GM12878 (cell line): ENCODE measurements at regions not wholly inside any gene's neighbourhood (a gene's known extent, or its start where the extent isn't known, plus 50 kb on each side); places are given as distances from the start of the nearest gene placed in this dataset.

Source experiments
- ATAC-seq: fragments of 200-7000 bp; cut with Tn5 transposase; 3 replicates; pipeline ENCODE4 v1.9.1; 2020; ENCODE audit warnings: mild to moderate bottlenecking, moderate library complexity
- BruUV-seq: library from RNA; stranded (reverse); fragments of 400-500 nt; replicated peaks from 2 replicates; lab custom pipeline; 2021; lab: Mats Ljungman, UMichigan
- CTCF ChIA-PET: fragments of 300-600 bp; sonication (Branson Sonifier 250); formaldehyde crosslinking; extraction: SDS; loops from one replicate; lab custom pipeline; 2021; ENCODE audit warnings: inconsistent platforms; lab: Yijun Ruan, JAX
- POLR2A ChIA-PET: fragments of 350-600 bp; formaldehyde crosslinking; extraction: SDS; loops from one replicate; lab custom pipeline; 2021; ENCODE audit warnings: inconsistent platforms; lab: Charles Lee
- RAD21 ChIA-PET: fragments of 300-600 bp; sonication (Branson Sonifier 250); formaldehyde crosslinking; loops from one replicate; lab custom pipeline; 2023; ENCODE audit warnings: antibody characterized with exemption; ENCODE audit not compliant: unreplicated experiment; lab: Charles Lee
- SMC1A ChIA-PET: fragments of 300-600 bp; sonication (Branson Sonifier 250); formaldehyde crosslinking; loops from one replicate; lab custom pipeline; 2023; ENCODE audit not compliant: unreplicated experiment, uncharacterized antibody; lab: Charles Lee
- DNase-seq: peaks from one replicate; pipeline ENCODE4 v3.0.0-alpha.2; 2011; ENCODE audit warnings: low read depth, low spot score
- FAIRE-seq: peaks from 3 replicates; lab custom pipeline; 2011; peaks lifted over from hg19 to GRCh38; lab: Jason Lieb, UNC
- H2AFZ ChIP-seq: 2 replicates; pipeline ENCODE4 v1.6.0; 2011; ENCODE audit warnings: low read depth, low read length, control low read depth; ENCODE audit not compliant: control insufficient read depth
- H3K27ac ChIP-seq: 2 replicates; pipeline ENCODE4 v1.5.1; 2011; ENCODE audit warnings: control low read depth; ENCODE audit not compliant: control insufficient read depth, insufficient read depth
- H3K27me3 ChIP-seq, 2 experiments: replicated peaks in 1 of 2; 2 replicates each; pipeline versions ENCODE4 v1.6.0 to v1.6.1; 2011; ENCODE audit warnings: low read length in 1 of 2; ENCODE audit not compliant: control insufficient read depth in 2 of 2, insufficient read depth in 2 of 2
- H3K36me3 ChIP-seq, 2 experiments: 2 replicates each; pipeline ENCODE4 v1.5.1; 2011; ENCODE audit warnings: low read length in 1 of 2; ENCODE audit not compliant: control insufficient read depth in 2 of 2, insufficient read depth in 2 of 2
- H3K4me1 ChIP-seq: 2 replicates; pipeline ENCODE4 v1.6.1; 2011; ENCODE audit warnings: mild to moderate bottlenecking, low read length, moderate library complexity, mixed read lengths; ENCODE audit not compliant: control insufficient read depth, insufficient read depth
- H3K4me2 ChIP-seq: 2 replicates; pipeline ENCODE4 v1.6.0; 2011; ENCODE audit warnings: control low read depth; ENCODE audit not compliant: control insufficient read depth, insufficient read depth
- H3K4me3 ChIP-seq: fragments of 200-600 bp; sonication (generic); 2 replicates; pipeline ENCODE4 v1.5.1; 2016
- H3K79me2 ChIP-seq: 2 replicates; pipeline ENCODE4 v1.6.0; 2011; ENCODE audit warnings: low read length; ENCODE audit not compliant: control insufficient read depth, insufficient read depth
- H3K9ac ChIP-seq: 2 replicates; pipeline ENCODE4 v1.8.0; 2011; ENCODE audit warnings: low read length, control low read depth, mixed read lengths; ENCODE audit not compliant: control insufficient read depth, insufficient read depth
- H3K9me3 ChIP-seq: replicated peaks from 3 replicates; pipeline ENCODE4 v1.5.1; 2011; ENCODE audit warnings: mild to moderate bottlenecking, low read length; ENCODE audit not compliant: control insufficient read depth, insufficient read depth
- H4K20me1 ChIP-seq: 2 replicates; pipeline ENCODE4 v1.6.0; 2011; ENCODE audit not compliant: control insufficient read depth, insufficient read depth
- CEBPZ ChIP-seq: fragments of 150-350 bp; IDR thresholded peaks from 2 replicates; pipeline ENCODE4 v1.6.1; 2016; ENCODE audit warnings: low read depth, low read length
- CREB1 ChIP-seq: IDR thresholded peaks from 2 replicates; pipeline ENCODE4 v1.6.1; 2012; ENCODE audit warnings: low read depth, mild to moderate bottlenecking, inconsistent platforms
- EGR1 ChIP-seq, 2 experiments: IDR thresholded peaks; 1 replicate in 1 of 2; 2 replicates in 1 of 2; pipeline ENCODE4 v1.6.1; 2011 to 2012; ENCODE audit warnings: low read depth in 2 of 2, low read length in 2 of 2, borderline replicate concordance in 1 of 2, mild to moderate bottlenecking in 1 of 2, moderate library complexity in 1 of 2
- IRF5 ChIP-seq: fragments of 450-650 bp; IDR thresholded peaks from 2 replicates; pipeline ENCODE4 v1.6.1; 2017; ENCODE audit warnings: borderline replicate concordance
- JUND ChIP-seq: IDR thresholded peaks from 2 replicates; pipeline ENCODE4 v1.6.1; 2012; ENCODE audit warnings: low read depth, mild to moderate bottlenecking, low read length, improper control_type of control experiment, moderate library complexity
- KDM1A ChIP-seq: fragments of 200-600 bp; sonication (generic); IDR thresholded peaks from 2 replicates; pipeline ENCODE4 v1.6.1; 2016; ENCODE audit warnings: borderline replicate concordance
- MTA2 ChIP-seq: fragments of 450-650 bp; IDR thresholded peaks from 2 replicates; pipeline ENCODE4 v1.6.1; 2016; ENCODE audit warnings: low read depth, mild to moderate bottlenecking, moderate library complexity
- MTA3 ChIP-seq: IDR thresholded peaks from 2 replicates; pipeline ENCODE4 v1.6.1; 2012; ENCODE audit warnings: low read length, inconsistent platforms, borderline replicate concordance
- NR2C2 ChIP-seq: IDR thresholded peaks from 2 replicates; pipeline ENCODE4 v1.6.1; 2011; ENCODE audit warnings: borderline replicate concordance, low read depth; ENCODE audit not compliant: control insufficient read depth, insufficient read length
- POLR2AphosphoS5 ChIP-seq: IDR thresholded peaks from 2 replicates; pipeline ENCODE4 v1.6.1; 2011; ENCODE audit warnings: mild to moderate bottlenecking, low read length, inconsistent platforms
- POU2F2 ChIP-seq: IDR thresholded peaks from 3 replicates; pipeline ENCODE4 v1.6.1; 2011; ENCODE audit warnings: low read depth, mild to moderate bottlenecking, low read length, borderline replicate concordance
- REST ChIP-seq: IDR thresholded peaks from 2 replicates; pipeline ENCODE4 v1.6.1; 2012; ENCODE audit warnings: mild to moderate bottlenecking, low read depth, low read length
- RUNX3 ChIP-seq: IDR thresholded peaks from 2 replicates; pipeline ENCODE4 v1.6.1; 2012; ENCODE audit warnings: low read length, inconsistent platforms
- SMAD1 ChIP-seq: fragments of 450-650 bp; IDR thresholded peaks from 2 replicates; pipeline ENCODE4 v1.6.1; 2018; ENCODE audit warnings: mild to moderate bottlenecking, low read depth; ENCODE audit not compliant: partially characterized antibody
- STAT3 ChIP-seq: IDR thresholded peaks from 2 replicates; pipeline ENCODE4 v1.6.1; 2011; ENCODE audit warnings: low read depth, low read length, improper control_type of control experiment
- TBL1XR1 ChIP-seq: IDR thresholded peaks from 2 replicates; pipeline ENCODE4 v1.6.1; 2012; ENCODE audit warnings: low read depth, low read length, improper control_type of control experiment
- TCF12 ChIP-seq: IDR thresholded peaks from 2 replicates; pipeline ENCODE4 v1.6.1; 2011; ENCODE audit warnings: low read depth, mild to moderate bottlenecking, low read length
- ZNF384 ChIP-seq: IDR thresholded peaks from 2 replicates; pipeline ENCODE4 v1.6.1; 2012; ENCODE audit warnings: low read depth, mild to moderate bottlenecking, low read length, improper control_type of control experiment, borderline replicate concordance
- WGBS: methylation state at CpG from one replicate; pipeline ENCODE4 v1.1.6; 2016; ENCODE audit warnings: low lambda C conversion rate; ENCODE audit not compliant: insufficient replicate concordance, insufficient coverage; ENCODE audit errors: missing lambda C conversion rate; 5-methylcytosine and 5-hydroxymethylcytosine counted together
- in situ Hi-C: fragments of 300-500 bp; cut with MboI; formaldehyde crosslinking; loops from 9 replicates; pipeline ENCODE4 v1.14.3; 2018; ENCODE audit warnings: mixed read lengths
- intact Hi-C: fragments of 100-400 bp; cut with micrococcal nuclease; formaldehyde crosslinking; loops from one replicate; pipeline ENCODE4 v1.14.2; 2022; ENCODE audit not compliant: unreplicated experiment

GRCh38 chr14:82104013-82104412 lies 570.4 kb upstream of the SEL1L start:
- Histone ChIP-seq H3K9me3 (no peaks in the 10 kb centered on the region), H3K9ac (no peak overlapping the region), H3K79me2 (no peaks in the 10 kb centered on the region), H3K27ac (no peak overlapping the region), H3K4me1 (no peaks in the 10 kb centered on the region), H3K27me3 (no peaks in the 10 kb centered on the region), H3K4me3 (no peak overlapping the region), H4K20me1 (no peaks in the 10 kb centered on the region), H3K4me2 (no peak overlapping the region), H3K36me3 (no peaks in the 10 kb centered on the region), H2AFZ (no peak overlapping the region)
- RAD21 ChIA-PET: no interaction called here
- SMC1A ChIA-PET: no interaction called here
- intact Hi-C loops: no loop called here
- DNase-seq (no peak), FAIRE-seq (no peak), ATAC-seq (no peak)
- CTCF ChIA-PET: no interaction called here
- in situ Hi-C loops: no loop called here
- POLR2A ChIA-PET: no interaction called here
- 0% methylated on average over 1 of the region's 1 CpG for WGBS
- no TSS peak for BruUV-seq
- no peak for TF ChIP-seq ZNF384
- no peak for TF ChIP-seq EGR1 (IDR thresholded peaks at IDR 0.05; ENCODE audit: borderline replicate concordance in 1 of 2, low read depth in 2 of 2, low read length in 2 of 2)
- no peak for TF ChIP-seq SMAD1
- TF ChIP-seq TBL1XR1: no peak
- no peak for TF ChIP-seq REST
- TF ChIP-seq CREB1: no peak
- no peak for TF ChIP-seq MTA2
- TF ChIP-seq CEBPZ: no peak
- no peak for TF ChIP-seq POU2F2
- no peak for TF ChIP-seq NR2C2
- no peak for TF ChIP-seq RUNX3
- TF ChIP-seq TCF12: no peak
- TF ChIP-seq JUND: no peak
- no peak for TF ChIP-seq KDM1A
- no peak for TF ChIP-seq STAT3
- no peak for TF ChIP-seq IRF5
- TF ChIP-seq MTA3: no peak
- no peak for TF ChIP-seq POLR2AphosphoS5
